ENCODE measurements at regions not wholly inside any gene's neighbourhood (a gene's known extent, or its start where the extent isn't known, plus 50 kb on each side); places are given as distances from the start of the nearest gene placed in this dataset.

DNA sequence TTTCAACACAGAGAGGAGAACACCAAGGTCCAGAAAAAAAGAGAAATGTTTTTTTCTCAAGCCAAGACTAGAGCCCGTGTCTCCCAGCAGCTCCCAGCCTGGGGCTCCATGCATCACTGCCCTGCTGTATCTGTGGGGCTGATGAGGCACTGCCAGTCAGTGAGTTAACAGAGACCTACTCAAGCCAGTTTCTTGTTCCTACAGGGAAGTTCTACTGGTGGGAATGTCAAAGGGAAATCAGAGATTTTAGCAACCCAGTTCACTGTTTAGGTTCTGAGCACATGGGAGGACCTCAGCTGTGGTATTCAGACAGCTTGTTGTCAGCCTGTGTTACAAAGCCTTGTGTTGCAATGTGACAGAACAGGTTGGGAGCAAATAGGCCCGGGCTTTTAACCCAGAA is 234.3 kb downstream of the TLE3 start:
- TF ChIP-seq CTCF (IDR thresholded peaks at IDR 0.05) (no peak), POLR2A (IDR thresholded peaks at IDR 0.05; ENCODE audit: low read depth) (no peak), EP300 (IDR thresholded peaks at IDR 0.05) (no peak)

All from esophagus muscularis mucosa (tissue), 4 donors.